H9 (cell line): ENCODE measurements at regions not wholly inside any gene's neighbourhood (a gene's known extent, or its start where the extent isn't known, plus 50 kb on each side); places are given as distances from the start of the nearest gene placed in this dataset.

Source experiments
- DNase-seq: peaks from one replicate; pipeline ENCODE4 v3.0.0-alpha.2; 2017
- H2AFZ ChIP-seq: one replicate; pipeline ENCODE4 v1.6.1; 2013; ENCODE audit warnings: mild to moderate bottlenecking, low read length, control low read depth, moderate library complexity
- H2AK5ac ChIP-seq: 2 replicates; pipeline ENCODE4 v1.6.1; 2013; ENCODE audit warnings: low read length, control low read depth, mixed read lengths; ENCODE audit not compliant: insufficient read length
- H2BK120ac ChIP-seq: one replicate; pipeline ENCODE4 v1.6.1; 2013; ENCODE audit warnings: low read depth, mild to moderate bottlenecking, low read length, control low read depth, inconsistent platforms; ENCODE audit not compliant: poor library complexity, severe bottlenecking
- H2BK12ac ChIP-seq: 2 replicates; pipeline ENCODE4 v1.6.1; 2013; ENCODE audit warnings: low read length, control low read depth, mixed read lengths, low read depth; ENCODE audit not compliant: insufficient read length
- H2BK15ac ChIP-seq: 2 replicates; pipeline ENCODE4 v1.6.1; 2013; ENCODE audit warnings: low read depth, low read length, control low read depth
- H2BK20ac ChIP-seq: one replicate; pipeline ENCODE4 v1.6.1; 2013; ENCODE audit warnings: low read depth, mild to moderate bottlenecking, low read length, control low read depth, inconsistent platforms; ENCODE audit not compliant: poor library complexity, severe bottlenecking
- H2BK5ac ChIP-seq: 2 replicates; pipeline ENCODE4 v1.6.1; 2013; ENCODE audit warnings: low read length, control low read depth, mixed read lengths; ENCODE audit not compliant: insufficient read length
- H3K14ac ChIP-seq: 2 replicates; pipeline ENCODE4 v1.6.1; 2013; ENCODE audit warnings: low read length, control low read depth; ENCODE audit not compliant: insufficient read depth
- H3K18ac ChIP-seq: 2 replicates; pipeline ENCODE4 v1.6.1; 2013; ENCODE audit warnings: low read depth, mild to moderate bottlenecking, mixed read lengths, low read length, control low read depth; ENCODE audit not compliant: insufficient read length
- H3K23ac ChIP-seq: 2 replicates; pipeline ENCODE4 v1.6.1; 2013; ENCODE audit warnings: low read length, control low read depth, mixed read lengths, low read depth; ENCODE audit not compliant: insufficient read length
- H3K23me2 ChIP-seq: 2 replicates; pipeline ENCODE4 v1.6.1; 2013; ENCODE audit warnings: low read depth, mild to moderate bottlenecking, mixed read lengths, low read length, control low read depth; ENCODE audit not compliant: insufficient read length, poor library complexity, severe bottlenecking
- H3K27ac ChIP-seq: 2 replicates; pipeline ENCODE4 v1.5.1; 2013; ENCODE audit warnings: low read length, control low read depth, mixed read lengths, low read depth; ENCODE audit not compliant: insufficient read length
- H3K27me3 ChIP-seq: 2 replicates; pipeline ENCODE4 v1.6.1; 2013; ENCODE audit warnings: low read length, control low read depth, inconsistent platforms; ENCODE audit not compliant: insufficient read depth
- H3K4ac ChIP-seq: 2 replicates; pipeline ENCODE4 v1.6.1; 2013; ENCODE audit warnings: low read depth, mild to moderate bottlenecking, control low read depth, inconsistent platforms, low read length, moderate library complexity
- H3K4me1 ChIP-seq: 2 replicates; pipeline ENCODE4 v1.6.1; 2013; ENCODE audit warnings: low read length, control low read depth, inconsistent platforms; ENCODE audit not compliant: insufficient read depth
- H3K4me2 ChIP-seq: 2 replicates; pipeline ENCODE4 v1.6.1; 2013; ENCODE audit warnings: low read length, control low read depth, mixed read lengths; ENCODE audit not compliant: insufficient read length, insufficient read depth
- H3K56ac ChIP-seq: 2 replicates; pipeline ENCODE4 v1.6.1; 2013; ENCODE audit warnings: low read depth, mild to moderate bottlenecking, mixed read lengths, low read length, control low read depth; ENCODE audit not compliant: insufficient read length
- H3K79me1 ChIP-seq: 2 replicates; pipeline ENCODE4 v1.6.1; 2013; ENCODE audit warnings: low read depth, mild to moderate bottlenecking, moderate library complexity, low read length, control low read depth, inconsistent platforms; ENCODE audit not compliant: insufficient read depth, poor library complexity, severe bottlenecking
- H3K79me2 ChIP-seq: 2 replicates; pipeline ENCODE4 v1.6.1; 2013; ENCODE audit warnings: low read length, control low read depth, inconsistent platforms; ENCODE audit not compliant: insufficient read depth
- H3K9ac ChIP-seq: 2 replicates; pipeline ENCODE4 v1.6.1; 2013; ENCODE audit warnings: low read length, control low read depth, mixed read lengths; ENCODE audit not compliant: insufficient read length; ENCODE audit errors: extremely low read depth
- H3K9me3 ChIP-seq: one replicate; pipeline ENCODE4 v1.6.1; 2013; ENCODE audit warnings: low read depth, low read length, inconsistent platforms; ENCODE audit not compliant: control insufficient read depth
- H3T11ph ChIP-seq: one replicate; pipeline ENCODE4 v1.6.1; 2013; ENCODE audit warnings: mild to moderate bottlenecking, low read length, control low read depth, inconsistent platforms
- H4K20me1 ChIP-seq: one replicate; pipeline ENCODE4 v1.6.1; 2013; ENCODE audit not compliant: control insufficient read depth, insufficient read length, insufficient read depth
- H4K5ac ChIP-seq: 2 replicates; pipeline ENCODE4 v1.6.1; 2013; ENCODE audit warnings: low read depth, mild to moderate bottlenecking, mixed read lengths, low read length, control low read depth; ENCODE audit not compliant: insufficient read length
- H4K8ac ChIP-seq: replicated peaks from 2 replicates; pipeline ENCODE4 v1.6.1; 2013; ENCODE audit warnings: low read length, control low read depth, mixed read lengths, low read depth; ENCODE audit not compliant: insufficient read length
- H4K91ac ChIP-seq: 2 replicates; pipeline ENCODE4 v1.6.1; 2013; ENCODE audit warnings: low read depth, mild to moderate bottlenecking, moderate library complexity, mixed read lengths, low read length, control low read depth; ENCODE audit not compliant: insufficient read length
- H3K27ac Mint-ChIP-seq, 3 experiments: 2 replicates in 2 of 3; 3 replicates in 1 of 3; pipeline ENCODE4 v1.8.0; 2020 to 2021; ENCODE audit warnings: mixed read lengths in 3 of 3, mild to moderate bottlenecking in 1 of 3, moderate library complexity in 1 of 3
- H3K27me3 Mint-ChIP-seq: 2 replicates; pipeline ENCODE4 v1.8.0; 2021; ENCODE audit warnings: low read depth, mild to moderate bottlenecking, moderate library complexity, mixed read lengths
- H3K36me3 Mint-ChIP-seq, 3 experiments: 2 replicates in 2 of 3; 3 replicates in 1 of 3; pipeline ENCODE4 v1.8.0; 2020 to 2021; ENCODE audit warnings: low read depth in 3 of 3, mixed read lengths in 3 of 3; ENCODE audit not compliant: insufficient read depth in 1 of 3
- H3K4me1 Mint-ChIP-seq, 2 experiments: 2 replicates each; pipeline ENCODE4 v1.8.0; 2020; ENCODE audit warnings: mixed read lengths in 2 of 2
- H3K4me3 Mint-ChIP-seq, 2 experiments: 2 replicates in 1 of 2; 3 replicates in 1 of 2; pipeline ENCODE4 v1.8.0; 2020 to 2021; ENCODE audit warnings: mild to moderate bottlenecking in 2 of 2, mixed read lengths in 2 of 2, moderate library complexity in 1 of 2
- H3K9me3 Mint-ChIP-seq, 2 experiments: 2 replicates in 1 of 2; 3 replicates in 1 of 2; pipeline ENCODE4 v1.8.0; 2020; ENCODE audit warnings: mild to moderate bottlenecking in 2 of 2, mixed read lengths in 2 of 2, moderate library complexity in 1 of 2
- CTCF ChIP-seq: fragments of 200-600 bp; sonication (generic); conservative IDR thresholded peaks from 3 replicates; pipeline ENCODE4 v1.8.0; 2021; ENCODE audit warnings: antibody characterized with exemption, mild to moderate bottlenecking
- WGBS: extraction: QIAGEN DNeasy Blood & Tissue Kit; methylation state at CpG from one replicate; pipeline ENCODE4 v1.1.7; 2013; ENCODE audit warnings: missing lambda C conversion rate, low lambda C conversion rate, mixed read lengths; ENCODE audit not compliant: insufficient read length; ENCODE audit errors: extremely low coverage; 5-methylcytosine and 5-hydroxymethylcytosine counted together

- Mint-ChIP-seq H3K27ac (peak overlapping the region; percentile 72 to 95 (median 88)), H3K4me3 (no peak overlapping the region; a peak in 2 of 5 replicates), H3K27me3 (no peaks in the 10 kb centered on the region), H3K9me3 (peaks cover 6 to 7% of the 10 kb centered on the region in 2 experiments), H3K4me1 (peaks cover 49 to 59% of the 10 kb centered on the region in 2 experiments), H3K36me3 (peaks cover 3 to 33% (median 16%) of the 10 kb centered on the region in 3 experiments)
- no peak for TF ChIP-seq CTCF
- Histone ChIP-seq H3K4ac (no peak overlapping the region), H2BK20ac (no peak overlapping the region), H4K91ac (no peak overlapping the region), H3K56ac (no peak overlapping the region), H4K5ac (no peak overlapping the region), H3K23me2 (no peaks in the 10 kb centered on the region), H3K27ac (no peak overlapping the region), H2AFZ (no peak overlapping the region), H3K18ac (no peak overlapping the region), H2BK120ac (no peak overlapping the region), H3K4me2 (no peak overlapping the region), H3K79me1 (no peaks in the 10 kb centered on the region), H3K27me3 (no peaks in the 10 kb centered on the region), H3K9ac (no peak overlapping the region), H4K8ac (no peak overlapping the region), H3K23ac (no peak overlapping the region), H4K20me1 (no peaks in the 10 kb centered on the region), H2AK5ac (no peak overlapping the region), H2BK12ac (no peak overlapping the region), H3K14ac (no peak overlapping the region), H2BK15ac (no peak overlapping the region), H3K4me1 (peaks cover 22% of the 10 kb centered on the region; the same call in 1 of the 2 replicates), H3T11ph (no peak overlapping the region), H3K79me2 (no peaks in the 10 kb centered on the region), H3K9me3 (no peaks in the 10 kb centered on the region), H2BK5ac (no peak overlapping the region)
- WGBS: no CpG with 5 or more reads among the region's 3 CpGs
- DNase-seq: no peak
Measured at GRCh38 chr3:16789344-16790120, 95.2 kb upstream of the PLCL2 start.
